Neuronal stem cell (in vitro differentiated cells): ENCODE measurements at regions not wholly inside any gene's neighbourhood (a gene's known extent, or its start where the extent isn't known, plus 50 kb on each side); places are given as distances from the start of the nearest gene placed in this dataset.

Experiments used
- DNase-seq: peaks from one replicate; pipeline ENCODE4 v3.0.0-alpha.2; 2013; ENCODE audit warnings: low spot score
- H2AFZ ChIP-seq: one replicate; pipeline ENCODE4 v1.6.1; 2013; ENCODE audit warnings: mild to moderate bottlenecking, low read length, inconsistent platforms
- H2AK5ac ChIP-seq: 2 replicates; pipeline ENCODE4 v1.6.1; 2013; ENCODE audit warnings: low read depth, mild to moderate bottlenecking, inconsistent platforms, low read length, moderate library complexity, mixed read lengths
- H2BK120ac ChIP-seq: 2 replicates; pipeline ENCODE4 v1.6.1; 2013; ENCODE audit warnings: low read depth, mild to moderate bottlenecking, inconsistent platforms, low read length, moderate library complexity, mixed read lengths
- H2BK12ac ChIP-seq: one replicate; pipeline ENCODE4 v1.6.1; 2013; ENCODE audit warnings: low read length, inconsistent platforms
- H2BK15ac ChIP-seq: 2 replicates; pipeline ENCODE4 v1.6.1; 2013; ENCODE audit warnings: mild to moderate bottlenecking, low read length, inconsistent platforms, mixed read lengths
- H2BK5ac ChIP-seq: one replicate; pipeline ENCODE4 v1.6.1; 2013; ENCODE audit warnings: inconsistent platforms, mild to moderate bottlenecking, low read length, moderate library complexity
- H3K14ac ChIP-seq: one replicate; pipeline ENCODE4 v1.6.1; 2013; ENCODE audit warnings: low read length, inconsistent platforms
- H3K18ac ChIP-seq: 2 replicates; pipeline ENCODE4 v1.6.1; 2013; ENCODE audit warnings: low read length, inconsistent platforms
- H3K23ac ChIP-seq: 2 replicates; pipeline ENCODE4 v1.6.1; 2013; ENCODE audit warnings: low read depth, mild to moderate bottlenecking, mixed read lengths, low read length, inconsistent platforms; ENCODE audit not compliant: poor library complexity
- H3K27ac ChIP-seq: replicated peaks from 3 replicates; pipeline ENCODE4 v1.5.1; 2013; ENCODE audit warnings: low read length, inconsistent platforms
- H3K27me3 ChIP-seq, 3 experiments: 2 replicates each; pipeline ENCODE4 v1.6.1; 2013; ENCODE audit warnings: low read length in 3 of 3, mild to moderate bottlenecking in 2 of 3, inconsistent platforms in 1 of 3, low read depth in 1 of 3, mixed read lengths in 1 of 3, moderate library complexity in 1 of 3; ENCODE audit not compliant: control insufficient read depth in 3 of 3, insufficient read depth in 3 of 3
- H3K36me3 ChIP-seq, 2 donors: replicated peaks in 1 of 2; 2 replicates each; pipeline ENCODE4 v1.6.1; 2013; ENCODE audit warnings: low read length in 2 of 2; ENCODE audit not compliant: control insufficient read depth in 2 of 2, insufficient read depth in 2 of 2
- H3K4ac ChIP-seq: 2 replicates; pipeline ENCODE4 v1.6.1; 2013; ENCODE audit warnings: inconsistent platforms, mild to moderate bottlenecking, low read length, moderate library complexity
- H3K4me1 ChIP-seq, 2 donors: 1 replicate in 1 of 2; 2 replicates in 1 of 2; pipeline ENCODE4 v1.6.1; 2013; ENCODE audit warnings: low read length in 2 of 2, low read depth in 1 of 2; ENCODE audit not compliant: control insufficient read depth in 2 of 2, insufficient read depth in 1 of 2
- H3K4me2 ChIP-seq: one replicate; pipeline ENCODE4 v1.6.1; 2013; ENCODE audit warnings: mild to moderate bottlenecking, low read length, inconsistent platforms; ENCODE audit not compliant: insufficient read depth, poor library complexity, severe bottlenecking
- H3K4me3 ChIP-seq, 2 donors: 2 replicates each; pipeline ENCODE4 v1.5.1; 2013; ENCODE audit warnings: low read length in 2 of 2, mild to moderate bottlenecking in 2 of 2, inconsistent platforms in 1 of 2, moderate library complexity in 1 of 2
- H3K79me1 ChIP-seq: one replicate; pipeline ENCODE4 v1.6.1; 2013; ENCODE audit warnings: low read depth, mild to moderate bottlenecking, inconsistent platforms, low read length, moderate library complexity
- H3K9ac ChIP-seq: one replicate; pipeline ENCODE4 v1.6.1; 2013; ENCODE audit warnings: mild to moderate bottlenecking, low read depth, low read length, inconsistent platforms; ENCODE audit not compliant: poor library complexity
- H3K9me3 ChIP-seq, 2 donors: replicated peaks in 1 of 2; 2 replicates each; pipeline versions ENCODE3 to v1.6.1; 2013; ENCODE audit warnings: low read length in 2 of 2, mild to moderate bottlenecking in 2 of 2, inconsistent platforms in 1 of 2, low read depth in 1 of 2, mixed read lengths in 1 of 2, moderate library complexity in 1 of 2; ENCODE audit not compliant: control insufficient read depth in 2 of 2, insufficient read depth in 1 of 2
- H4K8ac ChIP-seq: one replicate; pipeline ENCODE4 v1.6.1; 2013; ENCODE audit warnings: low read depth, mild to moderate bottlenecking, inconsistent platforms, low read length, moderate library complexity
- H4K91ac ChIP-seq: one replicate; pipeline ENCODE4 v1.6.1; 2013; ENCODE audit warnings: low read length, low read depth, mild to moderate bottlenecking, inconsistent platforms; ENCODE audit not compliant: poor library complexity
- WGBS, 2 donors: extraction: QIAGEN DNeasy Blood & Tissue Kit; methylation state at CpG; one replicate each; pipeline ENCODE4 v1.1.7; 2013; ENCODE audit warnings: missing lambda C conversion rate in 2 of 2, mixed read lengths in 1 of 2; ENCODE audit not compliant: insufficient read length in 2 of 2, insufficient replicate concordance in 1 of 2; ENCODE audit errors: extremely low coverage in 2 of 2; 5-methylcytosine and 5-hydroxymethylcytosine counted together

GRCh38 chrX:39675162-39675553 lies 422.6 kb downstream of the BCOR start:
- H3K9ac ChIP-seq: no peak overlapping the region
- no peak overlapping the region for H3K4me3 ChIP-seq
- H3K4ac ChIP-seq: no peak overlapping the region
- no peaks in the 10 kb centered on the region for H3K79me1 ChIP-seq
- no peak overlapping the region for H2BK12ac ChIP-seq
- no peak overlapping the region for H3K27ac ChIP-seq
- no peak overlapping the region for H3K14ac ChIP-seq
- no peak overlapping the region for H2BK120ac ChIP-seq
- no peak overlapping the region for H2BK5ac ChIP-seq
- H2AK5ac ChIP-seq: no peak overlapping the region
- H4K8ac ChIP-seq: no peak overlapping the region
- no peak overlapping the region for H2BK15ac ChIP-seq
- peaks cover 0 to 8% of the 10 kb centered on the region in 2 donors for H3K4me1 ChIP-seq
- H3K36me3 ChIP-seq: no peaks in the 10 kb centered on the region
- no peaks in the 10 kb centered on the region for H3K9me3 ChIP-seq
- H3K18ac ChIP-seq: no peak overlapping the region
- no peak overlapping the region for H2AFZ ChIP-seq
- no peak overlapping the region for H4K91ac ChIP-seq
- no CpG with 5 or more reads among the region's 6 CpGs for WGBS, 2 donors
- DNase-seq: no peak
- no peak overlapping the region for H3K23ac ChIP-seq
- no peak overlapping the region for H3K4me2 ChIP-seq
- H3K27me3 ChIP-seq: peaks cover 0 to 7% (median 0%) of the 10 kb centered on the region in 3 experiments

GRCh38 chrX:39675619-39676018 lies 422.1 kb downstream of the BCOR start:
- no peak overlapping the region for H3K9ac ChIP-seq

GRCh38 chrX:39676434-39676833 lies 421.3 kb downstream of the BCOR start:
- H3K9ac ChIP-seq: no peak overlapping the region
- H2BK15ac ChIP-seq: no peak overlapping the region
- H3K27me3 ChIP-seq: peaks cover 0 to 7% (median 0%) of the 10 kb centered on the region in 3 experiments
- H2BK12ac ChIP-seq: no peak overlapping the region
- H2AFZ ChIP-seq: no peak overlapping the region
- no peak for DNase-seq
- no peak overlapping the region for H3K4ac ChIP-seq
- H4K8ac ChIP-seq: no peak overlapping the region
- WGBS, 2 donors: no CpG with 5 or more reads among the region's 3 CpGs
- no peak overlapping the region for H3K4me3 ChIP-seq
- H4K91ac ChIP-seq: no peak overlapping the region
- H2AK5ac ChIP-seq: no peak overlapping the region
- no peak overlapping the region for H3K18ac ChIP-seq
- no peak overlapping the region for H2BK5ac ChIP-seq
- H3K4me1 ChIP-seq: peaks cover 0 to 8% of the 10 kb centered on the region in 2 donors
- no peaks in the 10 kb centered on the region for H3K36me3 ChIP-seq
- H3K9me3 ChIP-seq: no peaks in the 10 kb centered on the region
- no peak overlapping the region for H3K4me2 ChIP-seq
- no peak overlapping the region for H2BK120ac ChIP-seq
- H3K14ac ChIP-seq: no peak overlapping the region
- H3K79me1 ChIP-seq: no peaks in the 10 kb centered on the region
- no peak overlapping the region for H3K27ac ChIP-seq
- H3K23ac ChIP-seq: no peak overlapping the region

More at GRCh38 chrX:39675619-39676018, 422.1 kb downstream of the BCOR start:
- Histone ChIP-seq H3K4me2 (no peak overlapping the region), H3K4ac (no peak overlapping the region), H2BK5ac (no peak overlapping the region), H3K18ac (no peak overlapping the region), H2AFZ (no peak overlapping the region), H3K4me3 (no peak overlapping the region), H4K8ac (no peak overlapping the region), H3K23ac (no peak overlapping the region), H3K9me3 (no peaks in the 10 kb centered on the region), H3K79me1 (no peaks in the 10 kb centered on the region), H2BK12ac (no peak overlapping the region), H3K27me3 (peaks cover 0 to 7% (median 0%) of the 10 kb centered on the region in 3 experiments), H2BK120ac (no peak overlapping the region), H3K27ac (no peak overlapping the region), H2AK5ac (no peak overlapping the region), H3K36me3 (no peaks in the 10 kb centered on the region), H2BK15ac (no peak overlapping the region), H4K91ac (no peak overlapping the region), H3K14ac (no peak overlapping the region), H3K4me1 (peaks cover 0 to 8% of the 10 kb centered on the region in 2 donors)
- DNase-seq: no peak
- no CpG with 5 or more reads among the region's 2 CpGs for WGBS, 2 donors

GRCh38 chrX:39677585-39677977 lies 420.2 kb downstream of the BCOR start:
- no peak overlapping the region for H4K91ac ChIP-seq
- peaks cover 0 to 7% (median 0%) of the 10 kb centered on the region in 3 experiments for H3K27me3 ChIP-seq
- H3K18ac ChIP-seq: no peak overlapping the region
- peaks cover 0 to 8% of the 10 kb centered on the region in 2 donors for H3K4me1 ChIP-seq
- no peak overlapping the region for H3K23ac ChIP-seq
- H3K14ac ChIP-seq: no peak overlapping the region
- no peaks in the 10 kb centered on the region for H3K36me3 ChIP-seq
- no peak overlapping the region for H2BK15ac ChIP-seq
- H3K4me2 ChIP-seq: no peak overlapping the region
- no peak overlapping the region for H3K9ac ChIP-seq
- no peak overlapping the region for H2AK5ac ChIP-seq
- H3K4ac ChIP-seq: no peak overlapping the region
- no peak for DNase-seq
- no peak overlapping the region for H2BK120ac ChIP-seq
- WGBS, 2 donors: no CpG with 5 or more reads among the region's 3 CpGs
- H3K79me1 ChIP-seq: no peaks in the 10 kb centered on the region
- H2AFZ ChIP-seq: no peak overlapping the region
- H3K9me3 ChIP-seq: no peaks in the 10 kb centered on the region
- no peak overlapping the region for H2BK5ac ChIP-seq
- H3K27ac ChIP-seq: no peak overlapping the region
- no peak overlapping the region for H2BK12ac ChIP-seq
- no peak overlapping the region for H4K8ac ChIP-seq
- no peak overlapping the region for H3K4me3 ChIP-seq
